ENCODE measurements at regions not wholly inside any gene's neighbourhood (a gene's known extent, or its start where the extent isn't known, plus 50 kb on each side); places are given as distances from the start of the nearest gene placed in this dataset.

DNA sequence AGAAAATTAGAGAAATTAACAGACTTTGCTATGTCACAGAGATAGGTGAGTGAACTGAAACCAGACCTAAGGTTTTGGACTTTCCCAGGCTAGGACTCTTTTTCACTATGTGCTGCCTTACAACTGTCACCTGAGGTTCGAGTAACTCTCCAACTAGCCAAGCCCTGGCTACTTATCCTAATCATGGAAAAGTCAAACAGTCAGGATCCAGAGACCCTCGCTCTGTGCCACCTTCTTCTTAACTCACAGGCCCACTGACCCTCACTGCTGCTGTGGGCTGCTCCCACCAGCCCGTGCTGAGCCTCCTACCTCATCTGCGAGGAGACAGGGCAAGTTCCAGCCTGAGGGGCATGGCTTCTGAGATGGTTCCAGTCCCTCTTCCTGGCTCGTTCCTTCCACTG lies 211.4 kb upstream of the KLF14 start:
- TF ChIP-seq EZH2 (IDR thresholded peaks at IDR 0.05; ENCODE audit: borderline replicate concordance, insufficient read depth, low read depth, low read length, poor library complexity, severe bottlenecking): no peak
- TF ChIP-seq, protein P1, sequence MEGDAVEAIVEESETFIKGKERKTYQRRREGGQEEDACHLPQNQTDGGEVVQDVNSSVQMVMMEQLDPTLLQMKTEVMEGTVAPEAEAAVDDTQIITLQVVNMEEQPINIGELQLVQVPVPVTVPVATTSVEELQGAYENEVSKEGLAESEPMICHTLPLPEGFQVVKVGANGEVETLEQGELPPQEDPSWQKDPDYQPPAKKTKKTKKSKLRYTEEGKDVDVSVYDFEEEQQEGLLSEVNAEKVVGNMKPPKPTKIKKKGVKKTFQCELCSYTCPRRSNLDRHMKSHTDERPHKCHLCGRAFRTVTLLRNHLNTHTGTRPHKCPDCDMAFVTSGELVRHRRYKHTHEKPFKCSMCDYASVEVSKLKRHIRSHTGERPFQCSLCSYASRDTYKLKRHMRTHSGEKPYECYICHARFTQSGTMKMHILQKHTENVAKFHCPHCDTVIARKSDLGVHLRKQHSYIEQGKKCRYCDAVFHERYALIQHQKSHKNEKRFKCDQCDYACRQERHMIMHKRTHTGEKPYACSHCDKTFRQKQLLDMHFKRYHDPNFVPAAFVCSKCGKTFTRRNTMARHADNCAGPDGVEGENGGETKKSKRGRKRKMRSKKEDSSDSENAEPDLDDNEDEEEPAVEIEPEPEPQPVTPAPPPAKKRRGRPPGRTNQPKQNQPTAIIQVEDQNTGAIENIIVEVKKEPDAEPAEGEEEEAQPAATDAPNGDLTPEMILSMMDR (IDR thresholded peaks at IDR 0.05): no peak

Measured in B cell (primary cell).